GM19455 (cell line): ENCODE measurements at regions not wholly inside any gene's neighbourhood (a gene's known extent, or its start where the extent isn't known, plus 50 kb on each side); places are given as distances from the start of the nearest gene placed in this dataset.
A peak's percentile ranks its signal among the peaks of the same experiment; 100 is the strongest.

ENCODE experiments used
- ATAC-seq: cut with Tn5 transposase; IDR thresholded peaks from one replicate; pipeline ENCODE4 v1.9.1; 2021; ENCODE audit not compliant: unreplicated experiment

DNA sequence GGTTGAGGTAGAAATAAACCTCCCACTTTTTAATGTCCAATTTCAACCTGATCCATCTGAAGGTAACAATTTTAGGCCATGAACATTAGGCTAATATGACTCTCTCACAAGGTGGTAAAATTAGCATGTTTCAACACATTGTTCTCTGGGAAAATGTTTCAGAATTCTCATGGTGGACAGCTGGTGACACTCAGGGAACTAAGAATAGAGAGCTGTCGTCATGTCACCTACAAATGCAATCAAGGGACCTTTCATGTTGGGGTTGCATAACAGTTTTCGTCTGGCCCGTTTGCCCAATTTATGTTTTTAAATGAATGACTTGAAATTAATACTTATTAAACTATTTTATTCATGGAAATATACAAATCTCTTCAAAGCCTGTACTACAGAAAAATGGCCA is 180.7 kb upstream of the PRICKLE1 start:
- ATAC-seq = no peak

DNA sequence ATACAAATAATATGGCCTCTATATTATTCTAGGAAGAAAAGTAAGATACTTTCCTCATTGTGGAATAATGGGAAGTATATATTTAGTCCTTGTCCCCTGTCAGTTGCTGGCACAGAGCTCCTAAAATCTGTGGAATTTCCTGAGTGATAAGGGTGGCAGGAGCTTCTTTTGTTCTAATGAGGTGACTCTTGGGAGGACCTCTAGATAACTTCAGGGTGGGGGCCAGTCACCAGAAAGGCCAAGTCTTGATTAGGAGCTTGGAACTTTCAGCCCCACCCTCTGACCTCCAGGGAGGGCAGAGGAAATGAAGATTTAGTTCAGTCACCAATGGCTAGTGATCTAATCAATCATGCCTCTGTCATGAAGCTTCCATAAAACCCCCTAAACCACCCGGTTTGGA is 179.9 kb upstream of the PRICKLE1 start:
- ATAC-seq = no peak

DNA sequence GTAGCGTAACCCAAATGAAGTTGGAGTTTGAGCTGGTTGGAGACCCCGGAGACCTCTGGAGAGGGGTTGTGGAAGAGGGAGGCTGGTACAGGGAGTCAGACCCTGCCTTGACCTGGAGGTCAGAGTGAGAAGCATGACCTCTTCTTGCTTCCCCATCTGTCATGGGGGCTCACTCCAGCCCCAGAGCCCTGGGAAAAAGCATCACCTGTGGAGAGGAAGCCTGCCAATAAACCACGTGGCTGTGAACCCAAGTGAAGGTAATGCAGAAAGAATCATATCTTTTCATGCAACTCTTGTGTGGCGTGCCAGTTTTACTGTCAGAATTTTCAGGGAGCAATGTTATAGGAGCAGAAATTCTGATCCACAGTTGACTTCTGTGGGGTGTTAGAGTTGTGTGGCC is 178.5 kb upstream of the PRICKLE1 start:
- ATAC-seq = no peak

DNA sequence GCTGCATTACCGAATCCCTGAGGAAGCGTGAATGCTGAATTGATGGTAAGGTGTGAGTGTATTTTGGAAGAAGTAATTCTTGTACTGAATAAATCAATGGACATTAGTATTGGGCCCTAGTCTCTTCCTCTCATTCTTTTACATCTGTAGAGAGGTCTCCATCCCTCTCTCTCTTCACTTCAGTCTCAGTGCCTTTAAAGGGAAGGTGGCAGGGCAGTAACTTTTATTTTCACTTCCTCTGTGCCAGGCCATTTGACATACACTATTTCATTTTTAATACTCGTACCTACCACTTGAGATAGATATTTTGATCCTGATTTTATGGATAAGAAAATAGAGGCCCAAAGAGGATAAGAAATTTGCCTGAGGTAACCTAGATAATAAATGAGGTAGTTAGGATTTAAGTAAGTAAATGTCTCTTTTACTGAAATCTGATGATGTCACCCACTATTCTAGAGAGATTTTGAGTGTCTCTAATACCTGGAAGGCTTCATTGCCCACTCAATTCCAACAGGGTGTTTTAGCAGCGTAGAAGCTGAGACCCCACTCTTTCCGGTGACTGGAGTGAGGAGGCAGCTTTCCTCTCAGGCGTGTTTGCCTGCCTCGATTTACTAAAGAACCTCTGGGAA is 177.9 kb upstream of the PRICKLE1 start:
- no peak for ATAC-seq

DNA sequence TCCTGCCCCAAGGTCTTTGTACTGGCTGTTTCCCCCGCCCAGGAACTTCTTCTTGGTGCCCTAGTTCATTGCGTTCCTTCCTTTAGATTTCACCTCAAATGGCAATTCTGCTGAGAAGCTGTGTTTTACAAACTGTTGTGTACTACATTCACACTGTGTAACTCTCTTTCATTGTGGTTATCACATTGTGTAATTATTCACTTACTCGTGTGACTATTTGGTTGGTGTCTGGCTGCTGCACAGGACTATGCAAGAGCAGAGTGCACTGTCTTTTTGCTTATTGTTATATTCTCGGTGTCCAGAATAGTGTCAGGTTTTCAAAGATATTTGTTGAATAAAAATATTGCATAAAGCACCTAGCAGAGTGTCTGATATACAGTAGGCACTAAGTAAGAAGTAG is 177.2 kb upstream of the PRICKLE1 start:
- ATAC-seq = no peak

DNA sequence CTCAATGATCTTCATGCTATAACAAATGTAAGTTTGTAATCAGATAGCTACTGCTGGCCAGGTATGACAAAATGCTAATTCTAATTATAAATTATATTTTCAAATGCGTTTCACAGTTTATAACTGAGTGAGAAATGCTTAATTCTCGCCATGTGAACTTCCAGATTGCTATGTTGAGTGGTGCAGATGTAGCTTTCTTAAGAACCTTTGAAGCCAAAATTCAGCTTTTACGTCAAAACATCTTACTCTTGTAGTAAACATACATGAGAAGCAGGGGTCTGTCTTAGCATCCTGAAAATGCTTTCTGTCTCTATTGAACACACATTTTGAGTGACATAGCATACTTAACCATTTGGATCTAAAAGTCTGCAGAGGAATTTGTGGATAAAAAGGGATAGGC is 176.5 kb upstream of the PRICKLE1 start:
- ATAC-seq = no peak

DNA sequence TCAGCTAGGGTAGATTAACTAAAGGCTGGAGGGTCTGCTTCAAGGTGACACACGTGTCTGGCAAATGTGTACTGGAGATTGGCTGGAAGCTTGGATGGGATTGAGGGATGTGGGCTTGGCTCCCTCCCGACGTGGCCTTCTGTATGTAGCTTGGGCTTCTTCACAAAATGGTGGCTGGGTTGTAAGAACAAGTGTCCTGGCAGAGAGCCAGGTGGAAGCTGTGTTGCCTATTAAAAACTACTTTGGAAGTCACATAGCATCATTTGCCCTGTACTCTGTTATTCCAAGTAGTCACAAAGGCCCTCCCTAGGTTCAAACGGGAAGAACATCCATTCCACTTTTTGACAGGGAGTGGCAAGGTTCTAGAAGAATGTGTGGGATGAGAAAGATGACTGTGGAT is 174.1 kb upstream of the PRICKLE1 start:
- ATAC-seq = no peak

DNA sequence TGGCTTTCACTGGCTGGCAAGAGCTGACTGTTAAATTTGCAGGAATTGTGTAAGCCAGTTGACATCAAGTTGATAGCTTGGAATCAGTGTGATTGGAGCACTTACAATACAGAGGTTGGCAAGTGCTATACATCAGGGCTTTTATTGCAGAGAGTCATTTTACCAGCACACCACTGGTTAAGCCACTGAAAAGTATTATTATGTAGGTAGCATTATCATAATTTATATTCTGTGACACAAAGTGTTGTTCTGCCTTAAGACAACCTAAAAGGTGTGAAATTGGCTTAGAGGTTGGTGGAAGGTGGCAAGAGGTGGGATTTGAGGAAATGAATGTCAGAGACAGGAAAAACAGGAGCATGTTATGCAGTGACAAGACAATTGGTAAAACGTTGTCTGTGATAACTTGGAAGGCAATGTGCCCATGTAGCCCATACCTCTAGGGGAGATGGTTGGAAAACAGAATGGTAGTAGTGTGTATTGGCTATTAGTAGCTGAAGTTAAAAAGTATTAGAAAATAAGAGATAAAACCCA is 172.9 kb upstream of the PRICKLE1 start:
- peak; percentile 11 for ATAC-seq

DNA sequence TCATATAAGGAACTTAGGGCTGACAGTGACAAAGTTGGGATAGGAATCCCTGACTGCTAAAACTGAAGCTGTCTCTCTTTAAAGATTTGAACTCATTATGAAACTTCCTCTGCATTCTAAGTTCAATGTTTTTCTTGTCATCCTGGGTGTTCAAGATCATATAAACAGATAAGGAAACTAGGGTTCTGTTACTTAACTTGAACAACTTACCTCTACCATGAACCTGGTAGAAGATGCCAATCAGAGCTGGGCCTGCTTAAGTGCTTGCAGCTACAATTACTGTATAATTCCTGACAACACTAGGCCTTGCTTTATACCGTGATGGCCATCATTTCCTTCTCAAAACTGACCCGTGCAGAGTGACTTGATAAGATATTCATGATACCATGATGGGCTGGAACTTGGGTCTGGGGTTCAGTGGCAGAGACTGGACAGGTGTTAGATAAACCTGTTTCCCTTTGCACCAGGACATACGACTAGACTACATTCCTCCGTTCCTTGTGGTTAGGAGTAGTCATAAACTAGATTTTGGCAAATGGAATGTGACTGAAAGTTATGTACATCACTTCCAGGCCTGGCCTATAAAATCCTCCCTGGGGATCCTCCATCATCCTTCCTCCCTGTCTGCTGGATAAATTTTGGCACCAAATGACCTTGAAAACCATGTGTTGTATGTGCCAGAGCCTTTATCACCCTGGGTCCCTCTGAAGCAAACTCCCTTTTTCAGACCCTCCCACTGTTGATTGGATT is 172.2 kb upstream of the PRICKLE1 start:
- no peak for ATAC-seq

DNA sequence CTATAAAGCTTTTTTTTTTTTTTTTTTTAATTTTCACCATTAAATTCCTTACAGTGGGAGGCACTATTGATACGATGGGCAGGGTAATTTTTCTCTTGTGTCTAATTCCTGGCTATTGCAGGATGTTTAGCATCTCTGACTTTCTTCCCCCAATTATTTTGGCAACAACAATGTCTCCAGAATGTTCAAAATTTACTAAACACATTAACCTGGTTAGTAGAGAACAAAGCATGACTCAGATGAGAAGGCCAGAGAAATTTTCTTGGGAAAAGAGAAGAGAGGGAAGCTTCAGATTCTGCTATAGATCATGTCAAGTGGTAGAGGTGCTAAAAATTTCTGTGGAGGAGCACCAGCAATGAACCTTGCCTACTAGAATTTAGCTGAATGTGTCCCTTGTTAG is 171.5 kb upstream of the PRICKLE1 start:
- no peak for ATAC-seq

DNA sequence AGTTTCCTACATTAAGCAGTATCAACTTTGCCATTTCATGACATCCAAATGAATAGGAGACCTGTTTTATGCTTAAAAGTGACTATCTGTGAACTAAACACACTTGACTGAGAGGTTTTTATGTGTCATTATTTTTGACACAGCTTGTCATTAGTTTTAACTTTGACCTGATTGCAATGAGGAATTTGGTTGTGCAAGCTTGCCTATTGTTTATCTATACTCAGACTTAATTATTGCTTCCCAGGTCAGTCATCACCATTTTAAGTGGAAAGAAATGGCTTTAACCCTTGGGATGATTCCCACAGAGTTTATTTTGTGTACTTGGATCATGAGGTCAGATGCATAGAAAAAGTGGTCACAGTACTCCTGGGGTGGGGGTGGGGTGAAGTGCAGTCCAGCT is 171.0 kb upstream of the PRICKLE1 start:
- ATAC-seq = no peak

DNA sequence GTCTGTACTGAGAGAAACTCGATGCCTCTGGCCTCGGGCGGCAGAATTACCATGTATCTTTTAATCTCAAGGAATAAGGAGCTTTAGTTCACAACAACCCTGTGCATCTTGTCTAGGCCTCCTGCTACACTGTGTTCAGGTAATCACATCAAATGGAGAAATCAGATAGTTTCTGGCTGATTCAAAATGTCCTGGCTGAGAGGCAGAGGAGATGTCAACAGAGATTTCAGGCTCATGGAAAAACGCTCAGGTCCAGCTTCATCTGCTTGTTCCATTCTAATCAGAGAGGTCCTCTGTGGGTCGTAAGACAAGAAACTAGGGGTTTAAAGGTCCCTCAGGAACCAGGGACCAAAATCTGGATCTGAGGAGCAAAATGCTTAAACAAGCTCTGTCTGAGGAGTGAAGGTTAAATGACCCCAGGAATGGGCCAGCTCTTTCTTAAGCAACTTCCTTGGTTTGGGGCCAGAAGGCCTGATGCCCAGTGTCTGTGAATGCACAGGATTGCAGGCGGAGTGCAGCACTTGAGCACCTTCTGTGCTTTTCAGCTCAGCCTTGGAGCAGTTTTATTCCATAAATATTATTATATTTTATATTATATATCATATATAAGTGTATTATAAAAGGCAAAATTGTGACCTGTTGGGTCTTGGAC is 170.2 kb upstream of the PRICKLE1 start:
- no peak for ATAC-seq

DNA sequence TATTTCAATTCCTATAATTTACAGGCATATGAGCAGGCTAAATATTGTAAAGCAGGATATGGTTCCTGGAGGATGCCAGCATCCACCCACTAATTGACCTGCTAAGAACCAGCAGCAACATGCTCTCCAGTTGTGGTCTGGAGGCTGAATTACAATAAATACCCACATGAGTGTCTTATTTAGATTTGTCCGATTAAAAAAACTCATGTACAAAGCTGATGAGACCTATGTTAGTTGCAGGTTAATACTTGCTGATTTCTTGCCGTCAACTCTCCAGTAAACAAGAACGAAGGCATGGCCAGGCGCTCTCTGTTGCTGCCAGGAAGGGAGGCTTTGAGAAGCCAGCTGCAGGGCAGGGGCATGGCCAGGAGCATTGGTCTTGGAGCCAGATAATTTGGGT is 169.3 kb upstream of the PRICKLE1 start:
- ATAC-seq = no peak

DNA sequence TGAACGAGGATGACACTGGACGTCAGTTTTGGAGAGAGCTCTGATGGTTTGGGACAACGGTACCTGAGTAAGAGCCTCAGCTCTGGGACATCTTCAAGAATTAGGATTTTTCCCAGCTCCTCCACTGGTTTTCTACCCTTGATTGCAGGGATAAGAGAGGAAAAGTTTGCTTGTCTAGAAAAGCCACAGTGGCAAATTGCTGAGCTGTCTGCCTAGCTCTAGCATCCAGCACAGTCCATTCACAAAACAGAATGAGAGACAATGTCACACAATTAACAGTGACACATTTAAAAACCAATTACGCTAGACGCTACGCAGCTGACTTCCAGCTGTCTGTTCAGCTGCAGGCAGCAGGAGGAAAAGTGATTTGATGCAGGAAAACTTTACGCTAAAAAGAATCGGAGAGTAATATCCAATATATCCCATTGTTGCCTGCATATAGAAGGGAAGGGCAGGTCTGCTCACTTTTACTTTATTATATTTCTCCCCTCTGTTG is 168.1 kb upstream of the PRICKLE1 start:
- no peak for ATAC-seq

DNA sequence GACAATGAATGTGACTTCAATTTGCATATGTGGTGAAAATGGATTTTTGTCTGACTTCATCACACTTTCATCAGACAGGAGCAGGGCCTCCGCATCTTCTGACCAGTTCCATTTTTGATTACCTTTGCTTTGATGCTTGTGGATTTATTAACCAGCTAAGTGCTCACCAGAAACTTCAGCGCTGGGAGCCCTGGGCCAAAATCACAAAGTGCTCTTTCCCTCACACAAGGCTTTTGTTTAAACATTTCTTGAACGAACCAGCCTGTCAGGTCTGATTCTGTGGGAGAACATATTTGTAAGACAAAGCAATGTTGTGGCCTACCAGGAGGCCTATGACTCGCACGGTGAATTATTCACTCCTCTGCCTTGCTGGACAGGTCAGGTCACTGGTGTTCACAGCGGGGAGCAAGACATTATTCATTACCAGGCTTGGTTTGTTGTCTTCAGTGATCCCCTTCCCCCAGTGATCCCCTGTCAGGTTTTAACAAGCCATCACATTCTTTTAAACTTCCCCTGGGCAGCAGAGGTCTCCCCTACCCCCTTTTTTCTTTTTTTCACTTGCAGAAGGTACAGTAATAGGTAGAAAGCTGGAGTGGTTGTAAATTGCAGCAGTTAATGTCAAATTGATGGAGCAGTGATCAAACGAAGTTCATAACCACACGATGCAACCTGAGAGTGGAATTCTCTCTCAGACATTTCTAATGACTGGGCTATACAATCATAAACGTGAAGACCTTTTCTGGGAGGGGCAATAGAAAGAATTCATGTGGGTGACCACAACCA is 167.5 kb upstream of the PRICKLE1 start:
- ATAC-seq = no peak

DNA sequence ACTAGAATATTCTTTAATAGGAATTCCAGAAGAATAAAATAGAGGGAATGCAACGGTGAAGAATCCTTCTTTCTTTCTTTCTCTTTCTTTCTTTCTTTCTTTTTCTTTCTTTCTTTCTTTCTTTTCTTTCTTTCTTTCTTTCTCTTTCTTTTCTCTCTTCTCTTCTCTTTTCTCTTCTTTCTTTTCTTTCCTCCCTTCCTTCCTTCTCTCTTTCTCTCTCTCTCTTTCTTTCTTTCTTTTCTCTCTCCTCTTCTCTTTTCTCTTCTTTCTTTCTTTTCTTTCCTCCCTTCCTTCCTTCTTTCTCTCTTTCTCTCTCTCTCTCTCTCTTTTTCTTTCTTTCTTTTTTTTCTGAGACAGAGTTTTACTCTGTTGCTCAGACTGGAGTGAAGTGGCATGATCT is 160.8 kb upstream of the PRICKLE1 start:
- no peak for ATAC-seq

DNA sequence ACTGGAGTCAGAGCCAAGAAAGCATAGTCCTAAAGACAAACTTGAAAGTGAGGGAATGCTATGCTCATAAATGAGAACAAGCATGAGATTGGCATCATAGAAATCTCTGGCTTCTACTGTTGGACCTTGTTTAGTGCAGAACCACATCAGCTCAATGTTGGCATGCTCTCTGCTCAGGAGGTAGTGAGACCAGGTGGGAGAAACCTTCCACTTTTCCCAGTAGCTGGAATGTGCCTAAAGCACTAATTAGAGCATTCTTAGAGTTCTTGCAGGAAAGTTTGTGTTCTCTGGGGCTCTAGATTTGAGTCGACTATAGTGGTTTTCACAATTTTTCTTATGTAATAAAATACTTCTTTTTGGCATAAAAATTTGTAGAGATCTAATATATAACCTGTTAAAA is 159.7 kb upstream of the PRICKLE1 start:
- ATAC-seq = no peak

DNA sequence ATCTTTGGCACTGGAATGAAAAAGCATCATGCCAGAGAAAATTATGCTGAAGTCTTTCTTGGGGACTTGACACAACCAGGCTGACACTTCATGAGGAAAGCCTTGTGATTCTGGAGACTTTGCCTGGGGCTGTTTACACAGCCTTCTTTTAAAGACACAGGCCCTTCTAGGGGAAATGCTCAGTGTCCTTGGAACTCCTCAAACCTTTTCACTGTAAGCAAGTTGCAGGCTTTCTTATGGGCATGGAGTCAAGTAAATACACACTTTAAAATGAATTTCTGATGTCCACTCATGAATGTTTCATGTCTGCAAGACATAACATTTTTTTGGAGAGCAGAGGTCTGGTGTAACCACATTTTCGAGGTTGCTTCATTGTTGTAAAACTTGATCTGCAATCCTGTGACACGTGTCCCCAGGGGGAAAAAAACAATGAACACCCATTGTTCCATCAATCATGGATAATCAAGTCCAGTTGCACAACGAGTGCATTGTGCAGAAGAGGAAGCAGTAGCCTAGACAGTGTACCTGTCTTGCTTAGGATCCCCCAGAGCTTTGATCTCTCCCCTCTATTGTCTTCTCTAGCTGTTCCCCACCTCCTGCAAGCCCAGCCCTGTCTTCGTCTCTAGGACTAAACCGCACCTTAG is 155.1 kb upstream of the PRICKLE1 start:
- no peak for ATAC-seq

DNA sequence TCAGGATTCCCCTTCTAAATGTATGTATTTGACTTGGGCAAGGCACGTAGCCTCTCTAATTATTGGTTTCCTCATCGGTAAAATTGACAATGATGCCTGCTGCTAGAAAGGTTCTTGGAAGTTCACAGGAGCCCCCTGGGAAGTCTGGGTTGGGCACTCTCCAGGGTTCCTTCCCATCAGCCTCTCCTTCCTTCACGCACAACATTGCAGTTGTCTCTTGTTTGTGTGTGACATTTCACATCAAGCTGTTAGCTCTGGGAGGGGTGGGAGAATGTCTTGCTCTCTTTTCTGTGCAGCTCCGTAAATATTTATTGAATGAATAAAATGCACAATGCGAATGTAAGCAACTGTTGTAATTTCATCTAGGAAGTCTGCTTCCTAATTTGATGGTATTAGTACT is 153.2 kb upstream of the PRICKLE1 start:
- ATAC-seq = no peak

DNA sequence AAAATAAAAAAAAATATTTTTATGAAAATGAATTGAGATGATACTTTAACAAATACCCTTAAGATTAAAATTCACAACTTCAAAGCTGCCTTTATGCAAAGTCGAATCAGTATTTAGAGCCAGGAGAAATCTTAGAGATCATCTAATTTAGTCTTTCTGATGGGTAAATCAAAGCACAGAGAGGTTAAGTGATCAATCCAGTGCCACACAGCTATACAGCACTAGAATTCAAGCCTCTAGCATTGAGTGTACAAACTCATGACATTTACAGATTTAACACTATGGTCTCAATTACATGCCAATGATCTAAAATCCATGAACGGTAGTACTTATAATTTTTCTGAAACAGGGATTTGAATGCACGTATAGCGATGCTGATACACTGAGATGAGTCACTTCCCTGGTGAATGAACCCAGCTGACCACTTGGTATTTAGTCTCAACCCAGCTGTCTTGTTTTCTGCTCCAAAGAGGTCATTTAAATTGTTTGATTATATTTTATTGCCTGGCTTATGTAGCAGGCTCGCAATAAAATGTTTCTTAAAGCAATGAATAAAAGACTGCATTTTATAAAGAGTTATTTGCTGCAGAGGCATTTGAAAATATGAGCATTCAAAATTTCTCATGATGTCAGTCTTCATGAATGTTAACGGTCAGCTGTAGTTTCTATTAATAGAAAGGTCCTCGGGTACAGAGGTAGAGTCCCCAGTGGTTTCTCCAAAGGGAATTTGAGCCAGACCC is 152.4 kb upstream of the PRICKLE1 start:
- no peak for ATAC-seq
